HG03575 (cell line): ENCODE measurements at regions not wholly inside any gene's neighbourhood (a gene's known extent, or its start where the extent isn't known, plus 50 kb on each side); places are given as distances from the start of the nearest gene placed in this dataset.
"Not testable (repeated sequence)": the region's sequence is repeated elsewhere in the genome, so short reads cannot be mapped to it uniquely, and the experiment has no call there.

ENCODE experiments used
- ATAC-seq: cut with Tn5 transposase; IDR thresholded peaks from one replicate; pipeline ENCODE4 v1.9.1; 2021; ENCODE audit not compliant: unreplicated experiment, insufficient number of reproducible peaks, low FRiP score; ENCODE audit errors: extremely low read depth

DNA sequence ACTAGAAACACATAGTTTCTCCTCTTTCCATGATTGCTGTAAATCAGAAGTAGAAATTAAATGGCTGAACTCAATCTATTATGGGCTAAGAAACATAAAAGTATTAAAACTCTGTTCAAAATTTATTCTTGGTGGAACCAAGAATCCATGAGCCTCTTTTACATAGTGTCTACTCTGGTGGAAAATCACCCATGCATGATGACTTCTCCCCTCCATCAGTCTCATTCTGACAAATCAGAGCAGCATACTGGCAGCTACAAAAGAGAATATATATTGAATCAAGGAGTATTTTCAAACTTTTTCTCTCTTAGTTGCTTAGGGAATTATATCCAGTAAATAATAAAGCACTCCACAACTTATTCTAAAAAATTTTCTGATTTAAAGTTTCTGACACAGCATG lies 536.9 kb upstream of the CCDC54 start:
- ATAC-seq = no peak

DNA sequence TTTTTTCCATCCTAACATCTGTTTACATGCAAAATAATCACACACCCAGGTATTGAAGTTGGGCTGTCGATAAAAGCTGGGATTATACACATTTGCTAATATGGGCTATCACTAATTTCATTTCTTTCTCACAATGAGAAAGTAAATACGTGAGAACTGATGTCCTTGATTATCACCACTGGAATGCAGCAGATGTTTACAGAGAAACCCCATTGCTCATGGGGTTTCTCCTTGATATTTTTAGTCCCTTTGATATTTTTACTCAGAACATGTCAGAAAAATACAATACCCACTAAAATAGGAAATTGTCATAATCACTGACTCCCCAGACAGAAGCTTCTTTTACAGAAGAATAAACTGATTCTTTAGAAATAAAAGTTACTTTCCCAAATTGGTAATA lies 535.1 kb upstream of the CCDC54 start:
- no peak for ATAC-seq

DNA sequence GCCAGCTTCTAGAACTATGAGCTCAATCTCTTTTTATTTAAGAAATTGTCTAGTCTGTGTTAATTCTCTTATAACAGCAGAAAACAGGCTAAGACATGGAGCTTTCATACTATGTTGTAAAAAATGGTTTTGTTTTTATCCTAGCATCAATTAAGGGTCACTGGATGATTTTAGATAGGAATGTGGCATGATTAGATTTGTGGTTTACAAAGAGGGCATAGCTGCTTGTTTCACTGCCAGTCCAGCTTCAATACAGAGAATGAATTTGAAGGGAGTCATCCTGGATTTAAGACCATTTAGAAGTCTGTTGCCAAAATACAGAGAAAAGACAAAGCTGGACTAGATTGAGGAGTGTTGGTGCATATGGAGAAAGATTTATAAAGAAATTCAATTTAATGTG lies 532.6 kb upstream of the CCDC54 start:
- no peak for ATAC-seq

DNA sequence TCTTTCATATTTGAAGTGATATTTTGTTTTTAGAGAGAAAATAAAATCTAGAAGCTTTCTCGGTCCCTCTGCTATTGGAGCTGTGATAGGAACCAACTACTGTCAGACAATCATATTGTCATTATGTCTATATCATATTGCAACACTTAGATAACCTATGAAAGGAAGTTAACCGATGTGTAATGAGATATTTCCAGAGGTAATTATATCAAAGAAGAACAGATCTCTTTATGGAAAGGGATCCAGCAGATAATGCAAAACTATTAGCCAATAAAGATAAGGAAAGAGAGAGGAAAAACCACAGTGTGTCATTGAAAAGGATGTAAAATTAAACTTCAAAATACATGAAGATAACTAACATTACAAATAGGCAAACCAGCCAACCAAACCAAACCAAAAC lies 529.1 kb upstream of the CCDC54 start:
- ATAC-seq = no peak

DNA sequence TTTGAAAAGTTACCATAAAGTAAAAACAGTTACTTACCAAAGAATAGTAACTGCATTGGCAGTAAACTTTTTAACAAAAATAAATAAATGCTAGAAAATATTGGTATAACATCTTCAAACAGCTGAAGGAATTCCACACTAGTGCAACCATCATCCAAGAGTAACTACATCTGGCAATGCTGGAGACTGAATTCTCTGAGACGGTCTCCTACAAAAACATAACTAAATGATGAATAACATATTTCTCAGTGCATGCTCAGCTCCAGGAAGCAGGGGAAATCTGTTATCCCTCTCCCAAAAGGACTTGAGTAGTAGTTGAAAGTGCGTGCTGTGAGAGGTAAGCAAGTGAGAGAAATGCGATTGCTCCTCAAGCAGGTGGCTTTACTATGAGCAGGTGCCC lies 526.8 kb upstream of the CCDC54 start:
- ATAC-seq = no peak

DNA sequence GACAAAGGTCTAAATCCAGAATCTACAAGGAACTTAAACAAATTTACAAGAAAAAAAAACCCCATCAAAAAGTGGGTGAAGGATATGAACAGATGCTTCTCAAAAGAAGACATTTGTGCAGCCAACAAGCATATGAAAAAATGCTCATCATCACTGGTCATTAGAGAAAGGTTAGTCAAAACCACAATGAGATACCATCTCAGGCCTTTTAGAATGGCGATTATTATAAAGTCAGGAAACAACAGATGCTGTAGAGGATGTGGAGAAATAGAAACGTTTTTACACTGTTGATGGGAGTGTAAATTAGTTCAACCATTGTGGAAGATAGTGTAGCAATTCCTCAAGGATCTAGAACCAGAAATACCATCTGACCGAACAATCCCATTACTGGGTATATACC lies 518.9 kb upstream of the CCDC54 start:
- not testable (repeated sequence) for ATAC-seq

DNA sequence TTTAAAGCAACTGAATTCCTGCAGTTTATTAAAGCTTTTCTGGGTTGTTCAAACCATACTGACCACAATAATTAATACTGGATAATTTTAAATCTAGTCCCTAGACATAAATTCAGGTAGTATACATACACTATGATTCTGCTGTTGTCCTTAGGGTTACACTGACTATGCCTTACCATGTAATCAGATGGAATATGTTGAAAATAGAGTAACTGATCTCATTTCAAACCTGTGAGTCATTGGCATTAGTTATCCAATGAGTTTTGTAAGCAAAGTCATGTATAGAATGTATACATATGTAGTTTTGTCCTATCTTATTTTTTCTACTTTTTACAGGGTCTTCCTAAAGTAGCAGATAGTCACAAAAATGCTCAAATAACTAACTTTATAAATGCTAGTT lies 517.1 kb upstream of the CCDC54 start:
- no peak for ATAC-seq

DNA sequence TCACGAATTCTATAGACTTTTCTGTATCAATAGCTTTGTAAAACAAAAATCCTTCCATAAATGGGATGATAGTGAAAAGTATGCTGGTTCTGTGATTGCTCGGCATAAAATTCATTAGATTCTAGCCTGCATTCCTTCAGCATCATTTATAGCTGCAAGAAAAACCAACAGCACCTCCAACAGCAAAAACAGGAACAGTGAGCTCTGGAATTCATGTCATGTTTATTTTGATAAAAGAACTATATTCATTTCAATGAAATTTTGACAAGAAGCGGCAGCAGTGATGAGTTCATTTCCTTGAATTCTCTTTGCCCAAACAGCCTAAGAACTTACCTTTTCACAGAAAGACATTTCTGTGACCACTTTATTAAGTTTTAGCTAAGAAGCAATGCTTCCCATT lies 515.2 kb upstream of the CCDC54 start:
- ATAC-seq = no peak

DNA sequence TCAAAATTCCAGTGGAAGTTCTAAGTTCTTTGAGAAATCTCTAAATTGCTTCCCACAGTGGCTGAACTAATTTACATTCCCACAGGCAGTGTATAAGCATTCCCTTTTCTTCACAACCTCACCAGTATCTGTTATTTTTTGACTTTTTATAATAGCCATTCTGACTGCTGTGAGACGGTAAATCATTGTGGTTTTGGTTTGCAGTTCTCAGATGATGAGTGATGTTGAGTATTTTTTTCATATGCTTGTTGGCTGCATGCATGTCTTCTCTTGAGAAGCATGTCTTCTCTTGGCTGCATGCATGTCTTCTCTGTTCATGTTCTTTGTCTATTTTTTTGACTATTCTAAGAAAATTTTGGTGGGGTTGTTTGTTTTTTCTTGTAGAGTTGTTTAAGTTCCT lies 499.6 kb upstream of the CCDC54 start:
- no peak for ATAC-seq

DNA sequence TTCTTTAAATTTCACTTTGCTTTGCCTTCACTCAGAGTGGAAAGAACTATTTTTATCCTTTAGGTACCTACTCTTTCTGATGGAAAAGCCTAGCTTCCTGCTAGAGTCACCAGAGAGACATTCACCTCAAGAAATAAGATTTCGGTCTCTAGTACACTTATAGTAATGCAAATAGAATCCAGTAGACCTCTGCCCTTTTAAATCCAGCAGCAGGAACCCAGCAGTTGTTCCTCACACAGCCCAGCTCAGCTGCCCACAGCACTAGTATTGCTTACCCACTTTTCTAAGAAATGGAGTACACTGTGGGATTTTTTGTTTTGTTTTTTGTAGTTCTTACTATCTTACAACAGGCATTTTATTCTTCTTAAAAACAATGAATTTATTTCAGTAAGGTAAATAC lies 497.0 kb upstream of the CCDC54 start:
- no peak for ATAC-seq

DNA sequence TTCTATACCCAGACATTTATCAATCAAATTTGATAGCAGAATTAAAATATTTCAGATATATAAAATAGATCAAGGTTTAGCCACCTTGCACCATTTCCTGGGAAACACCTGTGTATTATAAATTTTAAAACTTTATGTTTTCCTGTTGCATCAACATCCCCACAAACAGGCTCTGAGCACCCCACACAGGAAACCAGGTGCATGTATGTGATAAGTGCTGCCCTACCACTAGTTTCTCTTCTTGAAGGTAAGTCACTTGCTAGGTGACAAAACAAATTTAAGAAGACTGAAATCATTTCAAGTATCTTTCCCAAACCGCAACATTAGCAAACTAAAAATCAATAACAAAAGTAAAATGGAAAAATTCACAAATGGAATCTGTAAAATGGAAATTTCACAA lies 496.1 kb upstream of the CCDC54 start:
- ATAC-seq = no peak

DNA sequence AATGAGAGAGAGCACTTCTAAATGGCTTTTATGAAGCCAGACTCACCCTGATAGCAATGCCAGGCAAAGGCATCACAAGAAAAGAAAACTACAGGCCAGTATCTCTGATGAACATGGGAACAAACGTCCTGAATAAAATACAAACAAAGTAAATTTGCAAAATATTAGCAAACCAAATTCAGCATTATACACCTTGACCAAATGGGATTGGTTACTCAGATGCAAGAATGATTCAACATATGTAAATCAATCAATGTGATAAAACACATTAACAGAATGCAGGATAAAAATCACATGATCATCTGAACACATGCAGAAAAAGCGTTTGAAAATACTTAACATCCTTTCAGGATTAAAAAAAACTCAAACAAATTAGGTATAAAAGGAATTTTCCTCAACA lies 494.9 kb upstream of the CCDC54 start:
- no peak for ATAC-seq

DNA sequence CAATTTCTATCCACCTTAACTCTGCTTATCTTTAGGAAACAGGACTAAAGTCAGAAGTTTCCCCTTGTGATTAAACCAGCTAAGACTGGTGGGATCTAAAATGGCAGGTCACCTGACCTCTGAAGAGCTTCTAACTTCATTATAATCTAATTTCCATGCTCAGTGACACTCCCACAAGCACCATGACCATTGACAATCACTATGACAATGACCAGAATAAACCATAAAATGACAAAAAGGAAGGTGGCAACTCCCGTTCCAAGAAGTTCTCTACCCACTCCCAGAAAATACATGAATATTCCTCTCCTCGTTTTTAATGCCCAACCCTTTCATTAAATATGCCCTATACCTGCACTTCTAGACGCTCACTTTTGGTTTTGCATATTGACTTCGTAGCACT lies 471.2 kb upstream of the CCDC54 start:
- ATAC-seq = no peak

DNA sequence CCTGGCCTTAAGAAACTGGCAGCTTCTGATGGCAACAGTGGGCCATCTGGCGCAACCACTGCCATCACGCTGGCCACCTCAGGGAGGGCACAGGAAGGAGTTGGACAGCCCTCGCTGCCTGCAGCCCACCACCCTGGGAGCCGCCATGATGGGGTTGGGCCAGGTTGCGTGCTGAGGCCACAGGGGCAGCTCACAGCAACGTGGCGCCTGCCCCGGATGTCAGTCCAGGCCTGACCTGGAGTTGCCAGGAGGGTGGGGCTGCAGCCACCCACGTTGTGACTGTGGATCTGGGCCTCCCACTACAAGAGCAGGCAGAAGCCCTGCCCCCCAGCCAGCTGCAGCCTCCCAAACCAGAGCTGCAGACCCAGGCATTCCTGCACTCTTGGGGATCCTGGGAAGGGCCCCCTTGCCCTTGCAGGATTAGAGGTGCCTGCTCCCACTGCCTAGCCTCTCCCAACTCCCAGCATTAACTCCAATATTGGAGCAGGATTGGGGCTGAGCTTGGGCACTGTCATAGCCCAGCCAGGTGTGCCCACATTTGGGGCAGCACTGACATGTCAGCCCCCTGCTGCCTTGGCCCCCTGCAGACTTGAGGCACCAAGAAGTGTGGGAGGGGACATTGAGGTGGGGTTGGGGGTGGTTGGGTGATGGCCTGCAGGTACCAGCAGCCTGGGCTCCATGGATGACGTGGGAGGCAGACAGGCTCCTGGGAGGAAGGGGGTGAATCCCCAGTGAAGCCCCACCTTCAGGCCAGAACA lies 468.9 kb upstream of the CCDC54 start:
- ATAC-seq = no peak

DNA sequence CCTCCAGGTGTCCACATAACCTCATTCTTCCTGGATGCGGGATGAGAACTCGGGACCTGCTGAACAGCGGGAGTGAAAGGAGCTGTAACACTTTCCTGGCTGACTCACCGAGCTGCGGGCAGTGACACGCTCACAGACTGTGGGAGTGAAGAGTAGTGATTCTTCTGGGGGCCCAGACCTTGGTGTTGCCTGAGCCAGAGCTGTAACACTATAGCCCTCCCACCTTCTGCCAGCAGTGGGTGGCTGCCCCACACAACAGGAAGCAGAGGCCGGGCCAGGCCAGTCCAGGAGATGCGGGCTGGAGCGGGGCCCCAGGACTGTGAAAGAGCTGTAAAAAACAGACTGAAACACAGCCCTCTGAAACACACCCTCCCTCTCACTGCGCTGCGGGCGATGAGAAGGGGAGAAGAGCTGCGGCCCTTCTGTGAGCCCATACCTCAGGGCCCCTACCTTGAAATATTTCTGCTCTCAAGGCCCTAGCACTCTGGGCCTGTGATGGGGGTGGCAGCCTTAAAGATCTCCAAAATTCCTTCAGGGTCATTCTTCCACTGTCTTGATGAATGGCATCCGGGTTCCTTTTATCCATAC lies 464.0 kb upstream of the CCDC54 start:
- no peak for ATAC-seq

DNA sequence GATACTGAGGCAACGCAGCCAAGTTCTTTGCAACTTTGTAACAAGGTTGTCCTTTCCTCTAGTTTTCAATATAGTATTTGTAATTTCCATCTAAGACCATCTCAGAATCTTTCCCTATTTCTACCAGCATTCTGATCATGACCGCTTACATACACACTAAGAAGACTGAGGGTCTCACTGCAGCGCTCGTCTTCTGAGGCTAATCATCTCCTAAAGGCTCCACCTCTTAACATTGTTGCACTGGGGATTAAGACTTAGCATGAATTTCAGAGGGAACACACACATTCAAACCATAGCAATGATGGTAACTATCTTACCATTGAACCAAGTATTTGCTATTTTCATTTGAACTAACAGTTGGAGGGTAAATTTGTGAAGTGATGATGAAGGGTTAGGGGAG lies 463.3 kb upstream of the CCDC54 start:
- no peak for ATAC-seq

DNA sequence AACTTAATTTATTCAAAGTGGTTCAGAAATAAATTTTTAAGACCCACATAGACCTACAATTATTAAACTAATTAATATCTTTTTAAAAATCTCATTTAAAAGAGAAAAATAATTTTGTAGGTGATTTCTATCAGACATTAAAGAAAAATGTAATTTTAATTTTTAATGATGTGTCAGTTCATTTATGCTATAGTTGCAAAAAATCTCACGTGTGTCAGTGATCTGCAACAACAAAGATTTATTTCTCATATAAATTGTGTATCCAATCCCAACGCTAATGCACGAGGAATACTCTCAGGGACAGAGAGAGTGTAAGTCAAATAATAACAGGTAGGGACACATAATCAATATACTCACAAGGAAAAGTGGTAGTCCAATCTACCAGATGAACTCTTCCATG lies 456.6 kb upstream of the CCDC54 start:
- ATAC-seq = no peak

DNA sequence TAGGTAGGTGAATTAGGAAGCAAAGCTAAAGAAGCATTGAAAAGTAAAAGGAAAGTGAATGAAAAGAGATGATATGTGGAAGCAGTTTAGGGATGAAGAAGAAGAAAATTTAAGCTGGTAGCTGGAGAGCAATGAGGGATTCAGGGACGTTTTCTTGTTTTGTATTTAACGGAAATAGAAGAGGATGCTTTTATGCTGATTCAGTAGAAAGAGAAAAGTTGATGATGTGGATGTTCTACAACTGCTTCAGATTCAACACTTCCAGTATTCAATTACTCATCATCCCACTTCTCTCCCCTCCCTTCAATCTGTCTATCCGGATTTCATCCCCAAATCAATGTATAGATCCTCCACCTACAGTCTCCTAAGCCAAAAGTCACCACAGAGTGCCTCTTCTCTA lies 448.2 kb upstream of the CCDC54 start:
- no peak for ATAC-seq

DNA sequence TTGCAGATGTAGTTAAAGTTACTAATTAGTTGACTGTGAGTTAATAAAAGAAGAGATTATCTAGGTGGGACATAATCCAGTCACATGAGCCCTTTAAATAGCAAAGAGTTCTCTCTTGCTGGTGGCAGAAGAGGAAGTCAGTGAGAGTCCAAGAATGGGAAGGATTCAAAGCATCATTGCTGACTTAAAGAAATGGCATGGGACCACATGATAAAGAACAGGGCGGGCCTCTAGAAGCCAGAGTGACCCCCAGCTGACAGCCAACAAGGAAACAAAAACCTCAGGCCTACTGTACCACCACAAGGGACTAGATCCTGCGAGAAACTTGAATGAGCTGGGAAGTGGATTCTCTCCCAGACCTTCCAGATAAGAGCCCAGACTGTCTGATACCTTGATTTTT lies 447.2 kb upstream of the CCDC54 start:
- ATAC-seq = no peak

DNA sequence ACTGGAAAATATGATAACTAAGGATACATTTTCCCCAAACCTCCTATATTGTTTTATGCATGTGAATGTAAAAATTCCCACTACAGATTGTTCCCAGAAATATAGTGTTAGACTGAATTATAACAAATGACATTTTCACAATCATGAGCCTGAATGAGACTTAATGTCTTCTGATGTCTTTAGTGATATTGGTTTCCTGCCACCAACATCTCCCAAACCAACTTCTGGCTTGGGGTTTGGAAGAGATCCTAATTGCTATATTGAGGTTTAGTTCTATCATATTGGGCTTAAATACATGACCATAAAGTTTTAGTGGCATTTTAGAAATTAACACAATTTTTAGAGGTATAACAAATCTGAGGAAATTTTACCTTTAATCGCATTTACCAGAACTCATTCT lies 445.3 kb upstream of the CCDC54 start:
- no peak for ATAC-seq

DNA sequence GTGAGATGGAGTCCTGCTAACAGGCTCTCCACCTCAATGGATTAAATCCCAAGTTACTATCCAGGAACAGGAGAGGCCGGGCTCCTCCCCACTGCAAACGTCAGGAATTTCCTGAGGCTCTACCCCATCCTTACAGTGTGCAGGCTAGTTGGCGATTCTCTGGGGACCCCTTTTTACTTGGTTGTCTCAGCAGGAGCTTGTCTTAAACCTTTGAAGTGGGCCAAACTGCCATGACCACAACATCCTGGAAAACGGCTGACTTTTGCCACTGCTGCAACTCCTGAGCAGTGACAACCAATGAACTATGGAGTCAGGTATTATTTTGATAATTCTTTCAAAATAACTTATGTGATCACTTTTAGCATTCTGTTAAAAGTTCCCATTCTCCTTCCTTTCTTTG lies 440.9 kb upstream of the CCDC54 start:
- ATAC-seq = no peak
